HEK293 (cell line): ENCODE measurements at regions not wholly inside any gene's neighbourhood (a gene's known extent, or its start where the extent isn't known, plus 50 kb on each side); places are given as distances from the start of the nearest gene placed in this dataset.

Source experiments
- CTCF ChIA-PET: fragments of 350-600 bp; formaldehyde crosslinking; extraction: SDS; loops from one replicate; lab custom pipeline; 2021; ENCODE audit warnings: antibody characterized with exemption; lab: Yijun Ruan, JAX
- POLR2A ChIA-PET: fragments of 300-600 bp; formaldehyde crosslinking; extraction: SDS; loops from one replicate; lab custom pipeline; 2020; ENCODE audit warnings: antibody characterized with exemption, inconsistent platforms; lab: Yijun Ruan, JAX
- H3K27ac ChIP-seq: fragments of 200-500 bp; sonication (Bioruptor generic); 2 replicates; pipeline ENCODE4 v1.5.1; 2014; ENCODE audit warnings: low read depth, low read length, control low read depth, inconsistent platforms; ENCODE audit errors: extremely low read depth
- H3K36me3 ChIP-seq, 2 experiments: fragments of 200-500 bp in 1 of 2; sonication (Bioruptor generic) in 1 of 2; 1 replicate in 1 of 2; 2 replicates in 1 of 2; pipeline ENCODE4 v1.5.1; 2014 to 2017; ENCODE audit warnings: inconsistent platforms in 2 of 2, low read length in 2 of 2; ENCODE audit not compliant: control insufficient read depth in 2 of 2, insufficient read depth in 1 of 2
- H3K4me1 ChIP-seq: fragments of 200-500 bp; sonication (Bioruptor generic); 2 replicates; pipeline ENCODE4 v1.5.1; 2014; ENCODE audit warnings: mild to moderate bottlenecking, low read length, inconsistent platforms; ENCODE audit not compliant: control insufficient read depth, insufficient read depth
- H3K4me3 ChIP-seq: 2 replicates; pipeline ENCODE4 v1.5.1; 2011; ENCODE audit warnings: low read depth, mild to moderate bottlenecking, control low read depth, low read length, moderate library complexity
- H3K9me3 ChIP-seq: fragments of 200-500 bp; sonication (Bioruptor generic); 2 replicates; pipeline ENCODE4 v1.5.1; 2014; ENCODE audit warnings: low read depth, low read length, inconsistent platforms; ENCODE audit not compliant: control insufficient read depth, insufficient read depth
- ELK4 ChIP-seq: IDR thresholded peaks from 2 replicates; pipeline ENCODE4 v1.6.1; 2011; ENCODE audit warnings: mild to moderate bottlenecking, low read depth, low read length, borderline replicate concordance
- PATZ1 ChIP-seq: fragments of 450-650 bp; formaldehyde crosslinking; IDR thresholded peaks from 2 replicates; pipeline ENCODE4 v1.5.1; 2016; ENCODE audit warnings: missing biosample characterization, missing genetic modification characterization
- PRDM6 ChIP-seq: fragments of 450-650 bp; formaldehyde crosslinking; IDR thresholded peaks from 2 replicates; pipeline ENCODE4 v1.5.1; 2017; ENCODE audit warnings: missing biosample characterization, missing genetic modification characterization
- TCF7L2 ChIP-seq: IDR thresholded peaks from 2 replicates; pipeline ENCODE4 v1.6.1; 2011; ENCODE audit warnings: low read depth, mild to moderate bottlenecking, inconsistent platforms, low read length, moderate library complexity, borderline replicate concordance
- ZBTB1 ChIP-seq: fragments of 450-650 bp; formaldehyde crosslinking; IDR thresholded peaks from 2 replicates; pipeline ENCODE4 v1.5.1; 2016; ENCODE audit warnings: missing biosample characterization, missing genetic modification characterization
- ZBTB17 ChIP-seq: fragments of 450-650 bp; formaldehyde crosslinking; IDR thresholded peaks from 2 replicates; pipeline ENCODE4 v1.5.1; 2016; ENCODE audit warnings: missing biosample characterization, missing genetic modification characterization
- ZFP41 ChIP-seq: fragments of 450-650 bp; formaldehyde crosslinking; IDR thresholded peaks from 2 replicates; pipeline ENCODE4 v1.5.1; 2016; ENCODE audit warnings: missing biosample characterization, missing genetic modification characterization, borderline replicate concordance
- ZIC2 ChIP-seq: fragments of 450-650 bp; formaldehyde crosslinking; IDR thresholded peaks from 2 replicates; pipeline ENCODE4 v1.5.1; 2016; ENCODE audit warnings: missing biosample characterization, missing genetic modification characterization
- ZNF133 ChIP-seq: fragments of 450-650 bp; formaldehyde crosslinking; IDR thresholded peaks from 2 replicates; pipeline ENCODE4 v1.5.1; 2016; ENCODE audit warnings: missing biosample characterization, missing genetic modification characterization
- ZNF184 ChIP-seq: fragments of 450-650 bp; IDR thresholded peaks from 2 replicates; pipeline ENCODE4 v1.5.1; 2018; ENCODE audit warnings: missing biosample characterization, mild to moderate bottlenecking, missing genetic modification characterization
- ZNF280D ChIP-seq: fragments of 450-650 bp; formaldehyde crosslinking; IDR thresholded peaks from 2 replicates; pipeline ENCODE4 v1.5.1; 2016; ENCODE audit warnings: missing biosample characterization, missing genetic modification characterization
- ZNF362 ChIP-seq: fragments of 450-650 bp; formaldehyde crosslinking; IDR thresholded peaks from 2 replicates; pipeline ENCODE4 v1.5.1; 2016; ENCODE audit warnings: missing biosample characterization, missing genetic modification characterization
- ZNF366 ChIP-seq: fragments of 450-650 bp; formaldehyde crosslinking; conservative IDR thresholded peaks from 2 replicates; pipeline ENCODE4 v1.5.1; 2016; ENCODE audit warnings: missing biosample characterization, missing genetic modification characterization
- ZNF394 ChIP-seq: fragments of 450-650 bp; formaldehyde crosslinking; IDR thresholded peaks from 2 replicates; pipeline ENCODE4 v1.5.1; 2016; ENCODE audit warnings: missing biosample characterization, missing genetic modification characterization, mild to moderate bottlenecking, moderate library complexity, borderline replicate concordance
- ZNF48 ChIP-seq: fragments of 450-650 bp; formaldehyde crosslinking; IDR thresholded peaks from 2 replicates; pipeline ENCODE4 v1.5.1; 2016; ENCODE audit warnings: missing biosample characterization, missing genetic modification characterization
- ZNF571 ChIP-seq: fragments of 450-650 bp; formaldehyde crosslinking; IDR thresholded peaks from 2 replicates; pipeline ENCODE4 v1.5.0; 2017; ENCODE audit warnings: missing biosample characterization, missing genetic modification characterization
- ZNF660 ChIP-seq: fragments of 450-650 bp; IDR thresholded peaks from 2 replicates; pipeline ENCODE4 v1.5.1; 2018; ENCODE audit warnings: missing biosample characterization, mild to moderate bottlenecking, missing genetic modification characterization
- ZSCAN16 ChIP-seq: fragments of 450-650 bp; formaldehyde crosslinking; IDR thresholded peaks from 2 replicates; pipeline ENCODE4 v1.5.1; 2016; ENCODE audit warnings: missing biosample characterization, missing genetic modification characterization

GRCh38 chr10:33416691-33417090, 82.2 kb upstream of the NRP1 start:
- no peak overlapping the region for H3K27ac ChIP-seq
- TF ChIP-seq ZBTB17 (tag by site-specific recombination) = peak; percentile 96
- peak; percentile 75 for TF ChIP-seq ZNF366
- TF ChIP-seq ZNF184 = no peak
- no peak for TF ChIP-seq PRDM6 (tag by site-specific recombination)
- peaks cover 3% of the 10 kb centered on the region; the same call in 1 of the 2 replicates for H3K4me1 ChIP-seq
- H3K9me3 ChIP-seq = no peaks in the 10 kb centered on the region
- ChIA-PET CTCF (no interaction called here), POLR2A (no interaction called here)
- no peaks in the 10 kb centered on the region for H3K36me3 ChIP-seq
- H3K4me3 ChIP-seq = no peak overlapping the region

- CTCF ChIA-PET = no interaction called here
- no peak overlapping the region for H3K27ac ChIP-seq
Observed at GRCh38 chr10:33416209-33416608, 81.7 kb upstream of the NRP1 start.

GRCh38 chr10:33414841-33415240, 80.4 kb upstream of the NRP1 start:
- Histone ChIP-seq H3K27ac (no peak overlapping the region), H3K9me3 (no peaks in the 10 kb centered on the region), H3K4me1 (peaks cover 3% of the 10 kb centered on the region; the same call in 1 of the 2 replicates), H3K36me3 (no peaks in the 10 kb centered on the region), H3K4me3 (no peak overlapping the region)
- ChIA-PET POLR2A (no interaction called here), CTCF (no interaction called here)
- TF ChIP-seq ZIC2 = no peak
- no peak for TF ChIP-seq ZNF366
- no peak for TF ChIP-seq ZNF48
- TF ChIP-seq PATZ1 (tag by site-specific recombination) = no peak
- no peak for TF ChIP-seq TCF7L2
- no peak for TF ChIP-seq ZNF133 (tag by site-specific recombination)
- TF ChIP-seq ZNF280D (tag by site-specific recombination) = no peak
- TF ChIP-seq ZFP41 (tag by site-specific recombination) = no peak
- no peak for TF ChIP-seq ZNF394 (tag by site-specific recombination)
- no peak for TF ChIP-seq ZNF660 (tag by site-specific recombination)

More at GRCh38 chr10:33416209-33416608, 81.7 kb upstream of the NRP1 start:
- Histone ChIP-seq H3K9me3 (no peaks in the 10 kb centered on the region), H3K36me3 (no peaks in the 10 kb centered on the region), H3K4me1 (peaks cover 3% of the 10 kb centered on the region; the same call in 1 of the 2 replicates), H3K4me3 (no peak overlapping the region)
- POLR2A ChIA-PET = interaction anchor here (0.6 kb wide), 1 partner anchor 43 kb away, joined by 4 read pairs; no protein-coding TSS in a partner anchor
- TF ChIP-seq ZBTB1 = no peak
- TF ChIP-seq ZNF571 = no peak
- TF ChIP-seq ELK4 = no peak
- no peak for TF ChIP-seq ZSCAN16 (tag by site-specific recombination)
- TF ChIP-seq ZNF362 (tag by site-specific recombination) = no peak
